SH-SY5Y (cell line): ENCODE measurements at regions not wholly inside any gene's neighbourhood (a gene's known extent, or its start where the extent isn't known, plus 50 kb on each side); places are given as distances from the start of the nearest gene placed in this dataset.

ENCODE experiments used
- GATA2 ChIP-seq: IDR thresholded peaks from 2 replicates; pipeline ENCODE4 v1.6.1; 2011; ENCODE audit warnings: mild to moderate bottlenecking, low read depth, low read length
- GATA3 ChIP-seq: IDR thresholded peaks from 2 replicates; pipeline ENCODE4 v1.6.1; 2011; ENCODE audit warnings: low read depth, mild to moderate bottlenecking, low read length, moderate library complexity

DNA sequence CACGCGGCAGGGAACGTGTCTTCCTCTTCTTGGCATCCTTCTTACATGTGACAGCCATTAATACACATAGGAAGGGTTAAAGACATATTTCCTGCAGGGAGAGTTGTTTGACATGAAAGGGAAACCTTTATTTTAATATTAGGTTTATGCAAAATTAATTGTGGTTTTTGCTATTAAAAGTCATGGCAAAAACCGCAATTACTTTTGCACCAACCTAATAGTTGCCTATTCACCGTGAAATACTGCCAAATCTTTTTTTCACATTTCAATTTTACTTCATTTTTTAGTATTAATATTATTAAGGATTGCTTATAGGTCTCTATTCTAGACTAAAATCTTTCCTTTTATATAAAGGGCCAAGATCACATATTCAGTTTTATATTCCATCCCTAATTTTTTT lies 230.4 kb upstream of the PITX2 start:
- TF ChIP-seq GATA3, result no peak
- no peak for TF ChIP-seq GATA2
